HEK293 (cell line): ENCODE measurements at regions not wholly inside any gene's neighbourhood (a gene's known extent, or its start where the extent isn't known, plus 50 kb on each side); places are given as distances from the start of the nearest gene placed in this dataset.

ENCODE experiments used
- ATF2 ChIP-seq: fragments of 450-650 bp; formaldehyde crosslinking; IDR thresholded peaks from 2 replicates; pipeline ENCODE4 v1.5.1; 2016; ENCODE audit warnings: missing biosample characterization, missing genetic modification characterization, low read depth
- PBX3 ChIP-seq: sonication (generic); formaldehyde crosslinking; IDR thresholded peaks from 2 replicates; pipeline ENCODE4 v1.8.1; 2022; ENCODE audit warnings: mild to moderate bottlenecking, moderate library complexity, missing genetic modification reagents
- SCRT2 ChIP-seq: fragments of 450-650 bp; formaldehyde crosslinking; IDR thresholded peaks from 2 replicates; pipeline ENCODE4 v1.5.1; 2016; ENCODE audit warnings: missing biosample characterization, missing genetic modification characterization
- SP2 ChIP-seq: fragments of 450-650 bp; formaldehyde crosslinking; IDR thresholded peaks from 2 replicates; pipeline ENCODE4 v1.5.1; 2016; ENCODE audit warnings: missing biosample characterization, missing genetic modification characterization
- ZBTB48 ChIP-seq: fragments of 450-650 bp; formaldehyde crosslinking; IDR thresholded peaks from 2 replicates; pipeline ENCODE4 v1.5.1; 2016; ENCODE audit warnings: missing biosample characterization, missing genetic modification characterization
- TF ChIP-seq, protein P1 (sequence below): fragments of 450-650 bp; formaldehyde crosslinking; IDR thresholded peaks from 2 replicates; pipeline ENCODE4 v1.5.1; 2016; ENCODE audit warnings: missing biosample characterization, missing genetic modification characterization

- TF ChIP-seq SCRT2 (no peak), SP2 (no peak), PBX3 (CRISPR knock-in tag) (no peak), ZBTB48 (tag by site-specific recombination) (no peak), ATF2 (no peak)
- TF ChIP-seq, protein P1, sequence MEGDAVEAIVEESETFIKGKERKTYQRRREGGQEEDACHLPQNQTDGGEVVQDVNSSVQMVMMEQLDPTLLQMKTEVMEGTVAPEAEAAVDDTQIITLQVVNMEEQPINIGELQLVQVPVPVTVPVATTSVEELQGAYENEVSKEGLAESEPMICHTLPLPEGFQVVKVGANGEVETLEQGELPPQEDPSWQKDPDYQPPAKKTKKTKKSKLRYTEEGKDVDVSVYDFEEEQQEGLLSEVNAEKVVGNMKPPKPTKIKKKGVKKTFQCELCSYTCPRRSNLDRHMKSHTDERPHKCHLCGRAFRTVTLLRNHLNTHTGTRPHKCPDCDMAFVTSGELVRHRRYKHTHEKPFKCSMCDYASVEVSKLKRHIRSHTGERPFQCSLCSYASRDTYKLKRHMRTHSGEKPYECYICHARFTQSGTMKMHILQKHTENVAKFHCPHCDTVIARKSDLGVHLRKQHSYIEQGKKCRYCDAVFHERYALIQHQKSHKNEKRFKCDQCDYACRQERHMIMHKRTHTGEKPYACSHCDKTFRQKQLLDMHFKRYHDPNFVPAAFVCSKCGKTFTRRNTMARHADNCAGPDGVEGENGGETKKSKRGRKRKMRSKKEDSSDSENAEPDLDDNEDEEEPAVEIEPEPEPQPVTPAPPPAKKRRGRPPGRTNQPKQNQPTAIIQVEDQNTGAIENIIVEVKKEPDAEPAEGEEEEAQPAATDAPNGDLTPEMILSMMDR (tag by site-specific recombination), result no peak
Observed at GRCh38 chr20:24131281-24131680, 142.7 kb upstream of the GGTLC1 start.
